GM23338 (cell line): ENCODE measurements at regions not wholly inside any gene's neighbourhood (a gene's known extent, or its start where the extent isn't known, plus 50 kb on each side); places are given as distances from the start of the nearest gene placed in this dataset.

Source experiments
- ATAC-seq: fragments of 200-7000 bp; cut with Tn5 transposase; 3 replicates; pipeline ENCODE4 v1.9.1; 2020
- DNase-seq: peaks from one replicate; pipeline ENCODE4 v3.0.0-alpha.2; 2015; ENCODE audit warnings: low spot score
- H2AFZ ChIP-seq: fragments of 200-600 bp; sonication (generic); 2 replicates; pipeline ENCODE4 v1.8.0; 2016; ENCODE audit warnings: antibody characterized with exemption, mild to moderate bottlenecking, moderate library complexity
- H3F3A ChIP-seq: fragments of 200-600 bp; sonication (generic); replicated peaks from 2 replicates; pipeline ENCODE4 v1.8.0; 2017; ENCODE audit warnings: antibody characterized with exemption, mixed run types, low read depth
- H3K27ac ChIP-seq: fragments of 200-600 bp; sonication (generic); 2 replicates; pipeline ENCODE4 v1.6.1; 2016; ENCODE audit warnings: low read depth
- H3K27me3 ChIP-seq: fragments of 200-600 bp; sonication (generic); 2 replicates; pipeline ENCODE4 v1.8.0; 2016; ENCODE audit warnings: mild to moderate bottlenecking, mixed run types, moderate library complexity; ENCODE audit not compliant: insufficient read depth
- H3K36me3 ChIP-seq: fragments of 200-600 bp; sonication (generic); 2 replicates; pipeline ENCODE4 v1.8.0; 2016; ENCODE audit warnings: mild to moderate bottlenecking; ENCODE audit not compliant: insufficient read depth
- H3K4me1 ChIP-seq: fragments of 200-600 bp; sonication (generic); 2 replicates; pipeline ENCODE4 v1.8.0; 2016; ENCODE audit warnings: mild to moderate bottlenecking, moderate library complexity; ENCODE audit not compliant: insufficient read depth
- H3K4me2 ChIP-seq: fragments of 200-600 bp; sonication (generic); 2 replicates; pipeline ENCODE4 v1.7.1; 2017; ENCODE audit warnings: mixed run types
- H3K4me3 ChIP-seq: fragments of 200-600 bp; sonication (generic); 2 replicates; pipeline ENCODE4 v1.6.1; 2016; ENCODE audit warnings: mixed run types
- H3K79me2 ChIP-seq: fragments of 200-600 bp; sonication (generic); replicated peaks from 2 replicates; pipeline ENCODE4 v1.8.0; 2017; ENCODE audit warnings: mild to moderate bottlenecking; ENCODE audit not compliant: insufficient read depth
- H3K9me2 ChIP-seq: fragments of 200-600 bp; sonication (generic); 2 replicates; pipeline ENCODE4 v1.8.0; 2017; ENCODE audit not compliant: insufficient read depth
- H4K20me1 ChIP-seq: fragments of 200-600 bp; sonication (generic); replicated peaks from 2 replicates; pipeline ENCODE4 v1.8.0; 2017; ENCODE audit warnings: mild to moderate bottlenecking; ENCODE audit not compliant: insufficient read depth
- H3K27ac Mint-ChIP-seq: 2 replicates; pipeline ENCODE4 v1.8.0; 2020; ENCODE audit warnings: inconsistent platforms, mild to moderate bottlenecking, moderate library complexity, mixed read lengths
- H3K27me3 Mint-ChIP-seq: 3 replicates; pipeline ENCODE4 v1.8.0; 2022; ENCODE audit warnings: low read depth, mild to moderate bottlenecking, moderate library complexity, mixed read lengths, inconsistent platforms; ENCODE audit not compliant: insufficient read depth, poor library complexity
- H3K36me3 Mint-ChIP-seq: 3 replicates; pipeline ENCODE4 v1.8.0; 2021; ENCODE audit warnings: low read depth, mild to moderate bottlenecking, inconsistent platforms, moderate library complexity, mixed read lengths
- H3K4me1 Mint-ChIP-seq: 3 replicates; pipeline ENCODE4 v1.8.0; 2020; ENCODE audit warnings: mild to moderate bottlenecking, inconsistent platforms, mixed read lengths
- H3K4me3 Mint-ChIP-seq: 3 replicates; pipeline ENCODE4 v1.8.0; 2021; ENCODE audit warnings: moderate library complexity, mild to moderate bottlenecking, inconsistent platforms, mixed read lengths
- H3K9me3 Mint-ChIP-seq: 3 replicates; pipeline ENCODE4 v1.8.0; 2020; ENCODE audit warnings: moderate library complexity, mild to moderate bottlenecking, inconsistent platforms, mixed read lengths
- CTCF ChIP-seq, 2 experiments: fragments of 200-600 bp in 1 of 2; sonication (generic) in 1 of 2; conservative IDR thresholded peaks; 2 replicates each; pipeline versions ENCODE4 v1.5.1 to v1.6.1; 2016 to 2017; ENCODE audit warnings: antibody characterized with exemption in 2 of 2, low read depth in 2 of 2, mild to moderate bottlenecking in 2 of 2, moderate library complexity in 1 of 2
- ETS1 ChIP-seq: IDR thresholded peaks from 2 replicates; pipeline ENCODE4 v1.6.1; 2016; ENCODE audit warnings: antibody characterized with exemption
- EZH2 ChIP-seq: fragments of 200-600 bp; sonication (generic); IDR thresholded peaks from one replicate; pipeline ENCODE4 v1.8.0; 2017; ENCODE audit warnings: antibody characterized with exemption, mild to moderate bottlenecking, low read depth; ENCODE audit not compliant: unreplicated experiment
- NANOG ChIP-seq: IDR thresholded peaks from 2 replicates; pipeline ENCODE4 v1.6.1; 2016; ENCODE audit warnings: antibody characterized with exemption, borderline replicate concordance
- POLR2AphosphoS5 ChIP-seq: IDR thresholded peaks from 2 replicates; pipeline ENCODE4 v1.6.1; 2016; ENCODE audit warnings: antibody characterized with exemption, low read depth
- REST ChIP-seq: IDR thresholded peaks from one replicate; pipeline ENCODE4 v1.6.1; 2018; ENCODE audit warnings: antibody characterized with exemption; ENCODE audit not compliant: unreplicated experiment
- STAT1 ChIP-seq: IDR thresholded peaks from one replicate; pipeline ENCODE4 v1.6.1; 2016; ENCODE audit warnings: antibody characterized with exemption; ENCODE audit not compliant: unreplicated experiment
- ZNF114 ChIP-seq: fragments of 250-450 bp; sonication (Bioruptor Pico); IDR thresholded peaks from 2 replicates; pipeline ENCODE4 v1.5.0; 2020; ENCODE audit warnings: mild to moderate bottlenecking, moderate library complexity
- ZNF331 ChIP-seq: fragments of 250-450 bp; sonication (Bioruptor Pico); IDR thresholded peaks from 2 replicates; pipeline ENCODE4 v1.5.0; 2020; ENCODE audit warnings: low read depth, mild to moderate bottlenecking, moderate library complexity
- ZNF462 ChIP-seq: fragments of 250-450 bp; sonication (Bioruptor Pico); IDR thresholded peaks from 2 replicates; pipeline ENCODE4 v1.5.0; 2020; ENCODE audit warnings: mild to moderate bottlenecking, moderate library complexity

- TF ChIP-seq CTCF (conservative IDR thresholded peaks at IDR 0.05; ENCODE audit: low read depth in 2 of 2) (no peak), ETS1 (no peak), STAT1 (no peak), REST (no peak), ZNF114 (CRISPR knock-in tag) (no peak), EZH2 (no peak), ZNF331 (CRISPR knock-in tag) (no peak), POLR2AphosphoS5 (no peak), NANOG (no peak)
Measured at GRCh38 chr2:118333664-118334063, 245.4 kb downstream of the INSIG2 start (continued).

- Mint-ChIP-seq H3K4me3 (no peak overlapping the region), H3K27ac (no peak overlapping the region), H3K36me3 (no peaks in the 10 kb centered on the region; the same call in 2 of the 3 replicates), H3K27me3 (no peaks in the 10 kb centered on the region), H3K9me3 (no peaks in the 10 kb centered on the region; the same call in 2 of the 3 replicates), H3K4me1 (peaks cover 24% of the 10 kb centered on the region)
- Histone ChIP-seq H3K4me1 (peaks cover 18% of the 10 kb centered on the region), H3K4me3 (no peak overlapping the region), H3K36me3 (no peaks in the 10 kb centered on the region), H3K27ac (no peak overlapping the region), H2AFZ (no peak overlapping the region), H3K79me2 (no peaks in the 10 kb centered on the region), H3F3A (no peaks in the 10 kb centered on the region), H3K27me3 (no peaks in the 10 kb centered on the region), H3K9me2 (peaks cover 5% of the 10 kb centered on the region; the same call in 1 of the 2 replicates), H4K20me1 (no peaks in the 10 kb centered on the region), H3K4me2 (no peak overlapping the region)
- ATAC-seq = no peak
- no peak for DNase-seq
- no peak for TF ChIP-seq STAT1
- TF ChIP-seq ZNF462 (CRISPR knock-in tag) = no peak
- TF ChIP-seq CTCF (conservative IDR thresholded peaks at IDR 0.05; ENCODE audit: low read depth in 2 of 2) = no peak
Measured at GRCh38 chr2:118325321-118325955, 237.2 kb downstream of the INSIG2 start.
